Mesothelial cell of epicardium (in vitro differentiated cells): ENCODE measurements at regions not wholly inside any gene's neighbourhood (a gene's known extent, or its start where the extent isn't known, plus 50 kb on each side); places are given as distances from the start of the nearest gene placed in this dataset.

Experiments
- DNase-seq, 2 experiments: peaks; one replicate each; pipeline ENCODE4 v3.0.0; 2021; ENCODE audit warnings: low spot score in 2 of 2; ENCODE audit not compliant: unreplicated experiment in 2 of 2
- H3K27ac Mint-ChIP-seq: 2 replicates; pipeline ENCODE4 v1.8.0; 2021; ENCODE audit warnings: mixed read lengths
- H3K27me3 Mint-ChIP-seq: 2 replicates; pipeline ENCODE4 v1.8.0; 2021; ENCODE audit warnings: low read depth, mixed read lengths
- H3K36me3 Mint-ChIP-seq: 2 replicates; pipeline ENCODE4 v1.8.0; 2021; ENCODE audit warnings: mixed read lengths
- H3K4me1 Mint-ChIP-seq: 2 replicates; pipeline ENCODE4 v1.8.0; 2021; ENCODE audit warnings: mixed read lengths
- H3K4me3 Mint-ChIP-seq: 2 replicates; pipeline ENCODE4 v1.8.0; 2021; ENCODE audit warnings: mild to moderate bottlenecking, moderate library complexity, mixed read lengths
- H3K9me3 Mint-ChIP-seq: 2 replicates; pipeline ENCODE4 v1.8.0; 2021; ENCODE audit warnings: mixed read lengths
- CTCF ChIP-seq: fragments of 200-600 bp; sonication (generic); IDR thresholded peaks from one replicate; pipeline ENCODE4 v1.5.0; 2021; ENCODE audit warnings: antibody characterized with exemption; ENCODE audit not compliant: unreplicated experiment

DNA sequence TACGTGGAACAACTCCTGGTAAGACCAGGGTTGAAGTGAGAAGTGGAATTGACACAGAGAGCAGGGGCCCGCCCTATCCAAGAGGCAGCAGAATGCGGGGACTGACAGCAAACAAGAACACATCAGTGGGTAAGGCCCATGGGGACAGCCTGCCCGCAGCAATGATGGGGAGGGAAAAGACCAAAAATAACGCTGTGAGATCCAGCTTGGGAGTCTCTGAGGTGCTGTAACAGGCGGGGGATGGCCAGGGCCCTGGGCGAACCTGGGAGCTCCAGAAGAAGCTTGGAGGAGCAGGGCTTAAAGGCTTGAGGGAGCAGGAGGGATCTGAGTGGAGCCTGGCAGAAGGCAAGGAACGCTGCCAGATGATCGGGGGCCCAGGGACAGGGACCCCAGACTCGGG lies 173.4 kb downstream of the TMEM200C start:
- no peak for TF ChIP-seq CTCF
- Mint-ChIP-seq H3K4me1 (no peaks in the 10 kb centered on the region), H3K4me3 (no peak overlapping the region), H3K27ac (no peak overlapping the region), H3K9me3 (no peaks in the 10 kb centered on the region), H3K27me3 (peaks cover 6% of the 10 kb centered on the region), H3K36me3 (no peaks in the 10 kb centered on the region)
- no peak for DNase-seq

GRCh38 chr18:5720132-5720531 lies 175.2 kb downstream of the TMEM200C start:
- no peak for TF ChIP-seq CTCF
- Mint-ChIP-seq H3K27me3 (peaks cover 6% of the 10 kb centered on the region), H3K9me3 (no peaks in the 10 kb centered on the region), H3K4me1 (no peaks in the 10 kb centered on the region), H3K36me3 (no peaks in the 10 kb centered on the region), H3K4me3 (no peak overlapping the region), H3K27ac (no peak overlapping the region)
- no peak for DNase-seq

- H3K27me3 Mint-ChIP-seq: peaks cover 6% of the 10 kb centered on the region
- H3K4me3 Mint-ChIP-seq: no peak overlapping the region
- H3K36me3 Mint-ChIP-seq: no peaks in the 10 kb centered on the region
- H3K9me3 Mint-ChIP-seq: no peaks in the 10 kb centered on the region
- H3K27ac Mint-ChIP-seq: no peak overlapping the region
- H3K4me1 Mint-ChIP-seq: no peaks in the 10 kb centered on the region
- no peak for DNase-seq
- no peak for TF ChIP-seq CTCF
Measured at GRCh38 chr18:5717256-5717655, 173.5 kb upstream of the EPB41L3 start.

- no peak for TF ChIP-seq CTCF
- H3K27me3 Mint-ChIP-seq: no peaks in the 10 kb centered on the region
- H3K4me3 Mint-ChIP-seq: no peak overlapping the region
- H3K27ac Mint-ChIP-seq: no peak overlapping the region
- no peaks in the 10 kb centered on the region for H3K4me1 Mint-ChIP-seq
- no peaks in the 10 kb centered on the region for H3K9me3 Mint-ChIP-seq
- DNase-seq: no peak
- no peaks in the 10 kb centered on the region for H3K36me3 Mint-ChIP-seq
Measured at GRCh38 chr18:5710676-5711075, 166.9 kb upstream of the EPB41L3 start.

GRCh38 chr18:5710235-5710634 lies 166.4 kb upstream of the EPB41L3 start:
- no peaks in the 10 kb centered on the region for H3K4me1 Mint-ChIP-seq
- no peaks in the 10 kb centered on the region for H3K36me3 Mint-ChIP-seq
- no peak for TF ChIP-seq CTCF
- no peaks in the 10 kb centered on the region for H3K9me3 Mint-ChIP-seq
- DNase-seq: no peak
- no peaks in the 10 kb centered on the region for H3K27me3 Mint-ChIP-seq
- no peak overlapping the region for H3K27ac Mint-ChIP-seq
- no peak overlapping the region for H3K4me3 Mint-ChIP-seq

DNA sequence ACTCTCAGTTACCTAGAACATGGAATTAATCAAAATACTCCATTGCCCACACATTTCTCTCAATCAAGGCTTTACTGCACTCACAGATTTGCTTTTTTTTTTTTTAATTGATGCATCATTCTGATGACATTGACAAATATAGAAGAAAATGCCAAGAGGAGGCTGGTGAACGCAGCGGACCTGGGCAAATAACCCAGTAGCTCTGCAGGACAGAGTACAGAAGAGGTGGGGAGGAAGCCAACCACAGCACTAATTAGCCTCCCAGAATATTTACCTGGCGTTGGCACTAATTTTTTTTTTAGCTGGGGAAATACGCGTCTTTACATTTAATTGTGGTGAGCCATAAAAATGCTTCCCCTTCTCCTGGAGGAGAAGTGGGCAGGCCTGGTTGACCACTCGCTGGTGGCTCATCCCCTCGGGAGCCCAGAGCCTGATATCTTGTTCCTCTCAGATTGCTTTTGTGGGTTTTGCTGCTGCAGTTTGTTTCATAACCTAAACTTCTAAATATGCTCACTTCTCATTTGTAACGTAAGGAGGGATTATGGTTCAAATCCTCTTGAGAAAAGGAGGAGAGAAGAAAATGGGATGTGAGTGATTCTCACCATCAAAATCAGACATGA lies 165.8 kb upstream of the EPB41L3 start:
- Mint-ChIP-seq H3K36me3 (no peaks in the 10 kb centered on the region), H3K4me3 (no peak overlapping the region), H3K27ac (no peak overlapping the region), H3K27me3 (no peaks in the 10 kb centered on the region), H3K4me1 (no peaks in the 10 kb centered on the region), H3K9me3 (no peaks in the 10 kb centered on the region)
- TF ChIP-seq CTCF: no peak
- no peak for DNase-seq
